NCI-H446 (cell line): ENCODE measurements at regions not wholly inside any gene's neighbourhood (a gene's known extent, or its start where the extent isn't known, plus 50 kb on each side); places are given as distances from the start of the nearest gene placed in this dataset.

ENCODE experiments used
- DNase-seq, 2 experiments: peaks; one replicate each; lab custom pipeline; 2025; lab: John Stamatoyannopoulos, UW

- no peak for DNase-seq
These were observed 270.2 kb upstream of the RAB6C start for GRCh38 chr2:129709001-129709955.

GRCh38 chr2:129709956-129710598, 269.4 kb upstream of the RAB6C start:
- DNase-seq: no peak

GRCh38 chr2:129710670-129711495, 268.6 kb upstream of the RAB6C start:
- DNase-seq: no peak

GRCh38 chr2:129711816-129712675, 267.4 kb upstream of the RAB6C start:
- no peak for DNase-seq

- no peak for DNase-seq
These were observed 266.8 kb upstream of the RAB6C start for GRCh38 chr2:129712676-129712985.

- DNase-seq: no peak
These were observed 266.1 kb upstream of the RAB6C start for GRCh38 chr2:129713337-129713736.

- DNase-seq: no peak
These were observed 262.5 kb upstream of the RAB6C start for GRCh38 chr2:129716781-129717559.

GRCh38 chr2:129717560-129718130, 261.8 kb upstream of the RAB6C start:
- no peak for DNase-seq

GRCh38 chr2:129719335-129719734, 260.1 kb upstream of the RAB6C start:
- DNase-seq: no peak

GRCh38 chr2:129720360-129720759, 259.1 kb upstream of the RAB6C start:
- DNase-seq: no peak

- no peak for DNase-seq
These were observed 258.7 kb upstream of the RAB6C start for GRCh38 chr2:129720761-129721160.

- DNase-seq: no peak
These were observed 258.2 kb upstream of the RAB6C start for GRCh38 chr2:129721236-129721635.

GRCh38 chr2:129721846-129722245, 257.6 kb upstream of the RAB6C start:
- DNase-seq: no peak

- DNase-seq: no peak
These were observed 257.0 kb upstream of the RAB6C start for GRCh38 chr2:129722306-129723019.

- DNase-seq: no peak
These were observed 256.0 kb upstream of the RAB6C start for GRCh38 chr2:129723277-129724020.

GRCh38 chr2:129724021-129724757, 255.3 kb upstream of the RAB6C start:
- DNase-seq: no peak

- DNase-seq: no peak
These were observed 253.2 kb upstream of the RAB6C start for GRCh38 chr2:129726216-129726615.

- DNase-seq: no peak
These were observed 252.2 kb upstream of the RAB6C start for GRCh38 chr2:129727286-129727685.
